ENCODE measurements at regions not wholly inside any gene's neighbourhood (a gene's known extent, or its start where the extent isn't known, plus 50 kb on each side); places are given as distances from the start of the nearest gene placed in this dataset.
"Not testable (repeated sequence)": the region's sequence is repeated elsewhere in the genome, so short reads cannot be mapped to it uniquely, and the experiment has no call there.

GRCh38 chr3:195968104-195968503, 59.8 kb upstream of the TNK2 start:
- H3K4me3 Mint-ChIP-seq; H3K4me2 ChIP-seq; ATAC-seq; H3K4me1 ChIP-seq (ENCODE audit: insufficient read depth); H3K4me1 Mint-ChIP-seq; DNase-seq (ENCODE audit: low spot score); H3K9me3 Mint-ChIP-seq; H3K27ac Mint-ChIP-seq; H3K36me3 ChIP-seq (ENCODE audit: insufficient read depth); H3K27me3 Mint-ChIP-seq (ENCODE audit: insufficient read depth, low read depth, poor library complexity); H3F3A ChIP-seq (replicated peaks; ENCODE audit: low read depth); H3K9me2 ChIP-seq (ENCODE audit: insufficient read depth); H3K79me2 ChIP-seq (replicated peaks; ENCODE audit: insufficient read depth); H3K4me3 ChIP-seq; H2AFZ ChIP-seq; H3K27ac ChIP-seq (ENCODE audit: low read depth); H3K27me3 ChIP-seq (ENCODE audit: insufficient read depth); H4K20me1 ChIP-seq (replicated peaks; ENCODE audit: insufficient read depth): not testable (repeated sequence)
- H3K36me3 Mint-ChIP-seq (ENCODE audit: low read depth): peaks cover 57% of the 10 kb centered on the region

GRCh38 chr3:195967387-195967720, 59.0 kb upstream of the TNK2 start:
- not testable (repeated sequence) for H2AFZ ChIP-seq; H3K4me1 Mint-ChIP-seq; H3K27ac ChIP-seq (ENCODE audit: low read depth); H3K4me3 ChIP-seq; ATAC-seq; H3K9me2 ChIP-seq (ENCODE audit: insufficient read depth); H3K4me3 Mint-ChIP-seq; H3K36me3 ChIP-seq (ENCODE audit: insufficient read depth); H3K27ac Mint-ChIP-seq; H3K27me3 ChIP-seq (ENCODE audit: insufficient read depth); H3K4me2 ChIP-seq; DNase-seq (ENCODE audit: low spot score); H3K9me3 Mint-ChIP-seq; H3F3A ChIP-seq (replicated peaks; ENCODE audit: low read depth); H4K20me1 ChIP-seq (replicated peaks; ENCODE audit: insufficient read depth); H3K4me1 ChIP-seq (ENCODE audit: insufficient read depth); H3K79me2 ChIP-seq (replicated peaks; ENCODE audit: insufficient read depth); H3K27me3 Mint-ChIP-seq (ENCODE audit: insufficient read depth, low read depth, poor library complexity)
- H3K36me3 Mint-ChIP-seq (ENCODE audit: low read depth): peaks cover 63% of the 10 kb centered on the region

- H3K4me1 ChIP-seq (ENCODE audit: insufficient read depth); H3K9me3 Mint-ChIP-seq; H3K27ac ChIP-seq (ENCODE audit: low read depth); H3K27me3 ChIP-seq (ENCODE audit: insufficient read depth); H3K27ac Mint-ChIP-seq; H3K79me2 ChIP-seq (replicated peaks; ENCODE audit: insufficient read depth); H3F3A ChIP-seq (replicated peaks; ENCODE audit: low read depth); H3K9me2 ChIP-seq (ENCODE audit: insufficient read depth); H3K36me3 ChIP-seq (ENCODE audit: insufficient read depth); H3K4me1 Mint-ChIP-seq; DNase-seq (ENCODE audit: low spot score); H4K20me1 ChIP-seq (replicated peaks; ENCODE audit: insufficient read depth); H2AFZ ChIP-seq; H3K4me3 ChIP-seq; ATAC-seq; H3K4me3 Mint-ChIP-seq; H3K4me2 ChIP-seq: not testable (repeated sequence)
- peaks cover 66% of the 10 kb centered on the region for H3K36me3 Mint-ChIP-seq (ENCODE audit: low read depth)
- peaks cover 13% of the 10 kb centered on the region for H3K27me3 Mint-ChIP-seq (ENCODE audit: insufficient read depth, low read depth, poor library complexity)
These were observed 58.4 kb upstream of the TNK2 start for GRCh38 chr3:195966563-195967386.

- not testable (repeated sequence) for H3K4me2 ChIP-seq; H4K20me1 ChIP-seq (replicated peaks; ENCODE audit: insufficient read depth); H3K36me3 ChIP-seq (ENCODE audit: insufficient read depth); H3K9me2 ChIP-seq (ENCODE audit: insufficient read depth); H3K27me3 Mint-ChIP-seq (ENCODE audit: insufficient read depth, low read depth, poor library complexity); H3K4me3 Mint-ChIP-seq; H3K27me3 ChIP-seq (ENCODE audit: insufficient read depth); H3K4me1 Mint-ChIP-seq; DNase-seq (ENCODE audit: low spot score); H3K27ac Mint-ChIP-seq; H3K4me3 ChIP-seq; ATAC-seq; H3K79me2 ChIP-seq (replicated peaks; ENCODE audit: insufficient read depth); H2AFZ ChIP-seq; H3K4me1 ChIP-seq (ENCODE audit: insufficient read depth); H3F3A ChIP-seq (replicated peaks; ENCODE audit: low read depth); H3K27ac ChIP-seq (ENCODE audit: low read depth)
- Mint-ChIP-seq H3K36me3 (ENCODE audit: low read depth) (peaks cover 67% of the 10 kb centered on the region), H3K9me3 (peaks cover 20% of the 10 kb centered on the region)
These were observed 56.9 kb upstream of the TNK2 start for GRCh38 chr3:195965217-195965616.

GRCh38 chr3:195964318-195965107, 56.2 kb upstream of the TNK2 start:
- H3K79me2 ChIP-seq (replicated peaks; ENCODE audit: insufficient read depth); H3F3A ChIP-seq (replicated peaks; ENCODE audit: low read depth); H4K20me1 ChIP-seq (replicated peaks; ENCODE audit: insufficient read depth); H3K4me3 Mint-ChIP-seq; H3K27me3 Mint-ChIP-seq (ENCODE audit: insufficient read depth, low read depth, poor library complexity); DNase-seq (ENCODE audit: low spot score); H3K27ac ChIP-seq (ENCODE audit: low read depth); H3K4me3 ChIP-seq; H3K4me1 ChIP-seq (ENCODE audit: insufficient read depth); H3K27me3 ChIP-seq (ENCODE audit: insufficient read depth); H2AFZ ChIP-seq; H3K4me1 Mint-ChIP-seq; H3K27ac Mint-ChIP-seq; H3K4me2 ChIP-seq; H3K36me3 ChIP-seq (ENCODE audit: insufficient read depth); H3K9me2 ChIP-seq (ENCODE audit: insufficient read depth); ATAC-seq: not testable (repeated sequence)
- Mint-ChIP-seq H3K9me3 (peaks cover 20% of the 10 kb centered on the region), H3K36me3 (ENCODE audit: low read depth) (peaks cover 63% of the 10 kb centered on the region)

- not testable (repeated sequence) for H3K79me2 ChIP-seq (replicated peaks; ENCODE audit: insufficient read depth); ATAC-seq; DNase-seq (ENCODE audit: low spot score); H3K27me3 ChIP-seq (ENCODE audit: insufficient read depth); H3K27ac ChIP-seq (ENCODE audit: low read depth); H3K27ac Mint-ChIP-seq; H3K4me3 ChIP-seq; H3K9me2 ChIP-seq (ENCODE audit: insufficient read depth); H4K20me1 ChIP-seq (replicated peaks; ENCODE audit: insufficient read depth); H3K4me3 Mint-ChIP-seq; H3K4me1 Mint-ChIP-seq; H3K27me3 Mint-ChIP-seq (ENCODE audit: insufficient read depth, low read depth, poor library complexity); H3K4me1 ChIP-seq (ENCODE audit: insufficient read depth); H3K4me2 ChIP-seq; H3K36me3 ChIP-seq (ENCODE audit: insufficient read depth); H2AFZ ChIP-seq; H3F3A ChIP-seq (replicated peaks; ENCODE audit: low read depth)
- H3K9me3 Mint-ChIP-seq: peaks cover 20% of the 10 kb centered on the region
- peaks cover 58% of the 10 kb centered on the region for H3K36me3 Mint-ChIP-seq (ENCODE audit: low read depth)
These were observed 53.9 kb upstream of the TNK2 start for GRCh38 chr3:195962222-195962621.

Data from GM23338 (cell line).